Naive B cell (primary cell): ENCODE measurements at regions not wholly inside any gene's neighbourhood (a gene's known extent, or its start where the extent isn't known, plus 50 kb on each side); places are given as distances from the start of the nearest gene placed in this dataset.

ENCODE experiments used
- ATAC-seq, 2 donors: fragments of 150-1000 bp; cut with Tn5 transposase; 2 replicates each; pipeline ENCODE4 v1.10.0; 2021; ENCODE audit warnings: low read depth in 2 of 2, mild to moderate bottlenecking in 2 of 2, moderate library complexity in 2 of 2
- DNase-seq: peaks from one replicate; pipeline ENCODE4 v3.0.0; 2022
- H3K27ac Mint-ChIP-seq, 6 donors: one replicate each; pipeline ENCODE4 v1.8.0; 2020 to 2022; ENCODE audit warnings: mild to moderate bottlenecking in 6 of 6, mixed read lengths in 6 of 6, moderate library complexity in 5 of 6, inconsistent platforms in 2 of 6
- H3K27me3 Mint-ChIP-seq, 3 donors: one replicate each; pipeline ENCODE4 v1.8.0; 2021 to 2022; ENCODE audit warnings: mixed read lengths in 3 of 3, mild to moderate bottlenecking in 1 of 3
- H3K36me3 Mint-ChIP-seq, 2 donors: one replicate each; pipeline ENCODE4 v1.8.0; 2020 to 2022; ENCODE audit warnings: mixed read lengths in 2 of 2, inconsistent platforms in 1 of 2, mild to moderate bottlenecking in 1 of 2
- H3K4me1 Mint-ChIP-seq, 3 donors: one replicate each; pipeline ENCODE4 v1.8.0; 2020 to 2022; ENCODE audit warnings: mixed read lengths in 3 of 3, inconsistent platforms in 1 of 3, mild to moderate bottlenecking in 1 of 3, moderate library complexity in 1 of 3
- H3K4me3 Mint-ChIP-seq, 8 donors: one replicate each; pipeline ENCODE4 v1.8.0; 2020 to 2022; ENCODE audit warnings: mild to moderate bottlenecking in 8 of 8, mixed read lengths in 8 of 8, moderate library complexity in 8 of 8, inconsistent platforms in 2 of 8
- H3K9me3 Mint-ChIP-seq, 7 donors: one replicate each; pipeline ENCODE4 v1.8.0; 2020 to 2022; ENCODE audit warnings: mixed read lengths in 7 of 7, mild to moderate bottlenecking in 5 of 7, inconsistent platforms in 2 of 7, moderate library complexity in 1 of 7

- peaks cover 0 to 11% (median 0%) of the 10 kb centered on the region in 3 donors for H3K27me3 Mint-ChIP-seq
- H3K36me3 Mint-ChIP-seq: no peaks in the 10 kb centered on the region
- ATAC-seq: no peak
- H3K4me1 Mint-ChIP-seq: no peaks in the 10 kb centered on the region
- DNase-seq: no peak
- no peak overlapping the region for H3K4me3 Mint-ChIP-seq
- peaks cover 0 to 2% (median 0%) of the 10 kb centered on the region in 7 donors for H3K9me3 Mint-ChIP-seq
- no peak overlapping the region for H3K27ac Mint-ChIP-seq
These were observed 119.6 kb upstream of the DOK5 start for GRCh38 chr20:54355631-54356280.

GRCh38 chr20:54356801-54357200 is 118.6 kb upstream of the DOK5 start:
- H3K36me3 Mint-ChIP-seq: no peaks in the 10 kb centered on the region
- H3K27me3 Mint-ChIP-seq: peaks cover 0 to 11% (median 0%) of the 10 kb centered on the region in 3 donors
- no peak for DNase-seq
- no peaks in the 10 kb centered on the region for H3K4me1 Mint-ChIP-seq
- peaks cover 0 to 2% (median 0%) of the 10 kb centered on the region in 7 donors for H3K9me3 Mint-ChIP-seq
- H3K27ac Mint-ChIP-seq: no peak overlapping the region
- no peak overlapping the region for H3K4me3 Mint-ChIP-seq
- no peak for ATAC-seq

- Mint-ChIP-seq H3K36me3 (no peaks in the 10 kb centered on the region), H3K27me3 (peaks cover 0 to 6% (median 0%) of the 10 kb centered on the region in 3 donors), H3K27ac (no peak overlapping the region), H3K4me3 (no peak overlapping the region), H3K9me3 (peaks cover 0 to 2% (median 0%) of the 10 kb centered on the region in 7 donors), H3K4me1 (no peaks in the 10 kb centered on the region)
- DNase-seq: no peak
- no peak for ATAC-seq
These were observed 113.9 kb upstream of the DOK5 start for GRCh38 chr20:54361475-54361874.

- H3K4me3 Mint-ChIP-seq: no peak overlapping the region
- H3K27ac Mint-ChIP-seq: no peak overlapping the region
- peaks cover 0 to 2% (median 0%) of the 10 kb centered on the region in 7 donors for H3K9me3 Mint-ChIP-seq
These were observed 113.1 kb upstream of the DOK5 start for GRCh38 chr20:54362283-54362682.

GRCh38 chr20:54364365-54364764 is 111.0 kb upstream of the DOK5 start:
- DNase-seq (no peak), ATAC-seq (no peak)
- Mint-ChIP-seq H3K27ac (no peak overlapping the region), H3K4me1 (no peaks in the 10 kb centered on the region), H3K36me3 (no peaks in the 10 kb centered on the region), H3K27me3 (peaks cover 0 to 3% (median 0%) of the 10 kb centered on the region in 3 donors), H3K4me3 (no peak overlapping the region), H3K9me3 (peaks cover 0 to 3% (median 0%) of the 10 kb centered on the region in 7 donors)

More at GRCh38 chr20:54362283-54362682, 113.1 kb upstream of the DOK5 start:
- ATAC-seq: no peak
- DNase-seq: no peak
- H3K36me3 Mint-ChIP-seq: no peaks in the 10 kb centered on the region
- H3K27me3 Mint-ChIP-seq: peaks cover 0 to 6% (median 0%) of the 10 kb centered on the region in 3 donors
- no peaks in the 10 kb centered on the region for H3K4me1 Mint-ChIP-seq

GRCh38 chr20:54364919-54365318 is 110.5 kb upstream of the DOK5 start:
- Mint-ChIP-seq H3K36me3 (no peaks in the 10 kb centered on the region), H3K27me3 (no peaks in the 10 kb centered on the region), H3K27ac (no peak overlapping the region), H3K9me3 (peaks cover 0 to 2% (median 0%) of the 10 kb centered on the region in 7 donors), H3K4me1 (no peaks in the 10 kb centered on the region), H3K4me3 (no peak overlapping the region)
- DNase-seq (no peak), ATAC-seq (no peak)

GRCh38 chr20:54366669-54367344 is 108.6 kb upstream of the DOK5 start:
- Mint-ChIP-seq H3K36me3 (no peaks in the 10 kb centered on the region), H3K4me1 (no peaks in the 10 kb centered on the region), H3K9me3 (peaks cover 0 to 4% (median under 1%) of the 10 kb centered on the region in 7 donors), H3K27ac (no peak overlapping the region), H3K27me3 (no peaks in the 10 kb centered on the region), H3K4me3 (no peak overlapping the region)
- DNase-seq (no peak), ATAC-seq (no peak)

- ATAC-seq (no peak), DNase-seq (no peak)
- Mint-ChIP-seq H3K36me3 (no peaks in the 10 kb centered on the region), H3K4me3 (no peak overlapping the region), H3K27me3 (no peaks in the 10 kb centered on the region), H3K9me3 (peaks cover 0 to 10% (median 2%) of the 10 kb centered on the region in 7 donors), H3K4me1 (no peaks in the 10 kb centered on the region), H3K27ac (no peak overlapping the region)
These were observed 106.8 kb upstream of the DOK5 start for GRCh38 chr20:54368570-54368969.

- H3K27ac Mint-ChIP-seq: no peak overlapping the region
- H3K4me3 Mint-ChIP-seq: no peak overlapping the region
- peaks cover 0 to 10% (median 3%) of the 10 kb centered on the region in 7 donors for H3K9me3 Mint-ChIP-seq
- DNase-seq (no peak), ATAC-seq (no peak)
- H3K36me3 Mint-ChIP-seq: no peaks in the 10 kb centered on the region
- no peaks in the 10 kb centered on the region for H3K27me3 Mint-ChIP-seq
- H3K4me1 Mint-ChIP-seq: no peaks in the 10 kb centered on the region
These were observed 103.1 kb upstream of the DOK5 start for GRCh38 chr20:54372313-54372712.

- Mint-ChIP-seq H3K4me3 (no peak overlapping the region), H3K27me3 (peaks cover 8 to 24% (median 20%) of the 10 kb centered on the region in 3 donors), H3K27ac (no peak overlapping the region), H3K9me3 (peaks cover 0 to 6% (median 0%) of the 10 kb centered on the region in 7 donors), H3K4me1 (no peaks in the 10 kb centered on the region), H3K36me3 (no peaks in the 10 kb centered on the region)
- DNase-seq: no peak
- no peak for ATAC-seq
These were observed 97.2 kb upstream of the DOK5 start for GRCh38 chr20:54377992-54378773.

GRCh38 chr20:54379893-54380584 is 95.4 kb upstream of the DOK5 start:
- H3K4me1 Mint-ChIP-seq: no peaks in the 10 kb centered on the region
- peaks cover 0 to 14% (median 5%) of the 10 kb centered on the region in 7 donors for H3K9me3 Mint-ChIP-seq
- H3K36me3 Mint-ChIP-seq: no peaks in the 10 kb centered on the region
- ATAC-seq (no peak), DNase-seq (no peak)
- no peak overlapping the region for H3K27ac Mint-ChIP-seq
- peaks cover 14 to 36% (median 29%) of the 10 kb centered on the region in 3 donors for H3K27me3 Mint-ChIP-seq
- H3K4me3 Mint-ChIP-seq: no peak overlapping the region

GRCh38 chr20:54382419-54382818 is 93.0 kb upstream of the DOK5 start:
- Mint-ChIP-seq H3K27me3 (peaks cover 21 to 37% (median 36%) of the 10 kb centered on the region in 3 donors), H3K9me3 (peaks cover 0 to 14% (median 4%) of the 10 kb centered on the region in 7 donors), H3K4me1 (no peaks in the 10 kb centered on the region), H3K36me3 (no peaks in the 10 kb centered on the region), H3K27ac (no peak overlapping the region), H3K4me3 (no peak overlapping the region)
- ATAC-seq (no peak), DNase-seq (no peak)

GRCh38 chr20:54385746-54386145 is 89.6 kb upstream of the DOK5 start:
- Mint-ChIP-seq H3K27me3 (peaks cover 16 to 37% (median 29%) of the 10 kb centered on the region in 3 donors), H3K4me1 (no peaks in the 10 kb centered on the region), H3K27ac (no peak overlapping the region), H3K4me3 (no peak overlapping the region), H3K36me3 (no peaks in the 10 kb centered on the region), H3K9me3 (peaks cover 0 to 14% (median 4%) of the 10 kb centered on the region in 7 donors)
- no peak for DNase-seq
- ATAC-seq: no peak
